ENCODE measurements at regions not wholly inside any gene's neighbourhood (a gene's known extent, or its start where the extent isn't known, plus 50 kb on each side); places are given as distances from the start of the nearest gene placed in this dataset.

DNA sequence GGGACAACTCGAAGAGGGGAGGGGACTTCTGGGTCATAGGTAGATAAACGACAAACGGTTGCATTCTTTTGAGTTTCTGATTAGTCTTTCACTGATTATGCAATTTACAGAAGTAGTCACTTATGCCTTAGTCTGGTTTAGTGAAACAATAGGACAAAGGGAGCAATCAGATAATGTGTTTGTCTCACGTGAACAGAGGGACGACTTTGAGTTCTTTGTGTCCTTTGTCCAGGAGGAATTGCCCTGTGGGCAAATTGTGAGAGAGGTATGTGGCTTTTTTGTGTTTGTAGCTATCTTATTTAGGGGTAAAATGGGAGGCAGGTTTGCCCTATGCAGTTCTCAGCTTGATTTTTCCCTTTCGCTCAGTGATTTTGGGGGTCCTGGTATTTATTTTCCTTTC lies 362.9 kb upstream of the PCDH20 start:
- H3K4me1 ChIP-seq (ENCODE audit: control insufficient read depth in 1 of 2, low read depth in 2 of 2) = no peaks in the 10 kb centered on the region
- H3K9me3 ChIP-seq = no peaks in the 10 kb centered on the region
- TF ChIP-seq, protein P1, sequence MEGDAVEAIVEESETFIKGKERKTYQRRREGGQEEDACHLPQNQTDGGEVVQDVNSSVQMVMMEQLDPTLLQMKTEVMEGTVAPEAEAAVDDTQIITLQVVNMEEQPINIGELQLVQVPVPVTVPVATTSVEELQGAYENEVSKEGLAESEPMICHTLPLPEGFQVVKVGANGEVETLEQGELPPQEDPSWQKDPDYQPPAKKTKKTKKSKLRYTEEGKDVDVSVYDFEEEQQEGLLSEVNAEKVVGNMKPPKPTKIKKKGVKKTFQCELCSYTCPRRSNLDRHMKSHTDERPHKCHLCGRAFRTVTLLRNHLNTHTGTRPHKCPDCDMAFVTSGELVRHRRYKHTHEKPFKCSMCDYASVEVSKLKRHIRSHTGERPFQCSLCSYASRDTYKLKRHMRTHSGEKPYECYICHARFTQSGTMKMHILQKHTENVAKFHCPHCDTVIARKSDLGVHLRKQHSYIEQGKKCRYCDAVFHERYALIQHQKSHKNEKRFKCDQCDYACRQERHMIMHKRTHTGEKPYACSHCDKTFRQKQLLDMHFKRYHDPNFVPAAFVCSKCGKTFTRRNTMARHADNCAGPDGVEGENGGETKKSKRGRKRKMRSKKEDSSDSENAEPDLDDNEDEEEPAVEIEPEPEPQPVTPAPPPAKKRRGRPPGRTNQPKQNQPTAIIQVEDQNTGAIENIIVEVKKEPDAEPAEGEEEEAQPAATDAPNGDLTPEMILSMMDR (IDR thresholded peaks at IDR 0.05) = no peak
- DNase-seq (ENCODE audit: low spot score) = no peak
- no peaks in the 10 kb centered on the region for H3K27me3 ChIP-seq (replicated peaks; ENCODE audit: insufficient read depth)
- no peak for ATAC-seq (ENCODE audit: insufficient number of reproducible peaks, low FRiP score, low read depth)
- no peaks in the 10 kb centered on the region for H3K36me3 ChIP-seq
- H3K27ac ChIP-seq = no peak overlapping the region
- H3K4me3 ChIP-seq = no peak overlapping the region

DNA sequence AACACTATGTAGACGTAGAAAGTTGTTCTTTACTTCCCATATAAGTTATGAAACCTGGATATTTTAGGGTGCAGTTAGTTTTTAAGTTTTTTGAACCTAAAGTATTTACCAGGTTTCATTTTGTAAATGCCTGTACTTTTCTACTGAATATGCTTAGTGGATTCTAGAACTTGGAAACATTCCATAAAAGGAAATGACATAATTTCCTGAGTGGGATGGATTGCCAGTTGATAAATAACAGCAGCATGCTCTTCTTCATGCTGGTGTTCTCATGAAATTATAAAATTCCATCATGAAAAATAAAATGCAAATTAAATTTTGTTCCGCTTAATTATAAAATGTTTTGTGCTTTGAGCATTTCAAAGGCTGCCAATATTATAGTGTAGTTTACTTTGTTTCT lies 362.2 kb upstream of the PCDH20 start:
- Histone ChIP-seq H3K27ac (no peak overlapping the region), H3K9me3 (no peaks in the 10 kb centered on the region), H3K4me3 (no peak overlapping the region), H3K36me3 (no peaks in the 10 kb centered on the region), H3K4me1 (ENCODE audit: control insufficient read depth in 1 of 2, low read depth in 2 of 2) (no peaks in the 10 kb centered on the region), H3K27me3 (replicated peaks; ENCODE audit: insufficient read depth) (no peaks in the 10 kb centered on the region)
- DNase-seq (ENCODE audit: low spot score) (no peak), ATAC-seq (ENCODE audit: insufficient number of reproducible peaks, low FRiP score, low read depth) (no peak)
- TF ChIP-seq, protein P1 (IDR thresholded peaks at IDR 0.05) = no peak

DNA sequence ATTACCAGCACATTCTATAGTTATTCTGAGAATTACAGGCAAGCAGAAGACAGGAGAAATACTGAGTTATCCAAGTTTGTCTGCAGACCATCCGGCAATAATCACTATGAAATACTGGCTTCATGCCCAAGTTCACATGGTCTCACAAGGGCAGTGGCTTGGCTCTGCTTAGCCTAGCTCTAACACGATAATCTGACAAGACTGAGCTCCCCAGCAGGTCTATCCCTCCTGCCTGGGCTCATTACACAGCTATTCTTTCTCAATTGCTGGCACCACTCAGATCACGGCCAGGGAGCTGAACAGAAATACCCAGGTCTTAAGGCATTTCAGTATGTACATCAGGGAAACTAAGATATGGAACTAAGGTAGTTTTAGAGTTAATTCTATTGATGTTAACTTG lies 361.6 kb upstream of the PCDH20 start:
- no peaks in the 10 kb centered on the region for H3K9me3 ChIP-seq
- H3K4me3 ChIP-seq = no peak overlapping the region
- DNase-seq (ENCODE audit: low spot score) = no peak
- H3K36me3 ChIP-seq = no peaks in the 10 kb centered on the region
- H3K27me3 ChIP-seq (replicated peaks; ENCODE audit: insufficient read depth) = no peaks in the 10 kb centered on the region
- no peaks in the 10 kb centered on the region for H3K4me1 ChIP-seq (ENCODE audit: control insufficient read depth in 1 of 2, low read depth in 2 of 2)
- no peak overlapping the region for H3K27ac ChIP-seq
- TF ChIP-seq, protein P1 (IDR thresholded peaks at IDR 0.05) = no peak
- ATAC-seq (ENCODE audit: insufficient number of reproducible peaks, low FRiP score, low read depth) = no peak

DNA sequence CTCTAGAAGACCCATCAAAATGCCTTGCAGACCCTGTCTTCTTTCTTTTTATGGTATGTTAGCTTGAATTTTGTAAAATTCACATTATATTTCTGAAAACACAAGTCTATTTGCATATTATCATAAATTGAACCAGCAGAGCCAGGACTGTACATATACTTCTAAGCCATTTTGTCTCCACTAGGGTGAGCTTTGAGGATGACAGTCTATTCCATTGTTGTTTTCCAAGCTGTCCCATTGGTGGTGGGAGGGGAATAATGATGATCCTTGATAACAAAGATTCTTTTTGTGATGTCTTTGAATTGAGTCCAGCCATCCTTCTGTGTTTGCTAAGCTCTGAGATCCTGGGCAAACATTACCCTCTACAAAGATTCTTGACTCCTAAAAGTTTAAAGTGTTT lies 359.3 kb upstream of the PCDH20 start:
- ATAC-seq (ENCODE audit: insufficient number of reproducible peaks, low FRiP score, low read depth) (no peak), DNase-seq (ENCODE audit: low spot score) (no peak)
- Histone ChIP-seq H3K27me3 (replicated peaks; ENCODE audit: insufficient read depth) (no peaks in the 10 kb centered on the region), H3K4me1 (ENCODE audit: control insufficient read depth in 1 of 2, low read depth in 2 of 2) (no peaks in the 10 kb centered on the region), H3K36me3 (no peaks in the 10 kb centered on the region), H3K4me3 (no peak overlapping the region), H3K9me3 (no peaks in the 10 kb centered on the region), H3K27ac (no peak overlapping the region)
- TF ChIP-seq, protein P1 (IDR thresholded peaks at IDR 0.05) = no peak

DNA sequence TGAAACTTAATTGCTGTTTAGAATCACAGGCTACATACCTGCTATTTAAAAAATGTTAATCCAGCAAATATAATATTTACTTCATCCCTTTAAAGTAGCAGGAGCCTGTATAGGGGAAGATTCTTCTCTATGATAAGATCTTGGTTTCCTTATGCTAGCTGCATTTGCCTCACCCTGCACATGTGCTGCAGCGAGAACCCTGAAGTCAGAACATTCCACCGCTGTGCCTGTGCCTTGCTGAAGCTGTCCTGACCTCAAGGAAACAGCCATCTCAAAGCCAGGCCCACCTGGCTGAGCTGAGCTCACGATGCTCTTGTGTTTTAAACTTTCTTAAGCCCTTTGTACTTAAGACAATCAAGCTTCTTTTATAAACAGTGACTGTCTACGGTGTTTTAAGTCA lies 355.0 kb upstream of the PCDH20 start:
- Histone ChIP-seq H3K4me1 (ENCODE audit: control insufficient read depth in 1 of 2, low read depth in 2 of 2) (no peaks in the 10 kb centered on the region), H3K4me3 (no peak overlapping the region), H3K9me3 (no peaks in the 10 kb centered on the region), H3K36me3 (no peaks in the 10 kb centered on the region), H3K27ac (no peak overlapping the region), H3K27me3 (replicated peaks; ENCODE audit: insufficient read depth) (no peaks in the 10 kb centered on the region)
- DNase-seq (ENCODE audit: low spot score) = no peak
- TF ChIP-seq, protein P1 (IDR thresholded peaks at IDR 0.05) = no peak
- no peak for ATAC-seq (ENCODE audit: insufficient number of reproducible peaks, low FRiP score, low read depth)
